ENCODE measurements at regions not wholly inside any gene's neighbourhood (a gene's known extent, or its start where the extent isn't known, plus 50 kb on each side); places are given as distances from the start of the nearest gene placed in this dataset.

DNA sequence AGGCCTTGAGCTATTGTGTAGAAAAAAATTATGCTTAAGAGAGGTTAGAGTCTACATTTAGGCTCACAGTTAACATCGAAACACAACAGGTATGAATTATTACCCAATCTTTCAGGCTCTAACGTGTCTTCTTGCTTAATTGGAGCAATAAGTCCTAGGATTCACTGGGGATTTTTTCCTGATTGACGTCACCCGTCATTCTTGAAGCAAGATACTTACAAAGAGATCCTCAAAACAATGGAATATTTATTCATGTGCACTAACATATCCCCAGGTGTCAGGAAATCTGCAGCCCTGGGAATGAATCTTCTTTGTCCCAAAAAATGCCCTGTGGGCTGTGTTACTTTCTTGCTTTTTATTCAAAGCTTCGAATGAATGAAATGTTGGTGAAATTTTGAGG is 413.5 kb downstream of the NFIB start:
- TF ChIP-seq EZH2 (IDR thresholded peaks at IDR 0.05) = no peak
- TF ChIP-seq, protein P1, sequence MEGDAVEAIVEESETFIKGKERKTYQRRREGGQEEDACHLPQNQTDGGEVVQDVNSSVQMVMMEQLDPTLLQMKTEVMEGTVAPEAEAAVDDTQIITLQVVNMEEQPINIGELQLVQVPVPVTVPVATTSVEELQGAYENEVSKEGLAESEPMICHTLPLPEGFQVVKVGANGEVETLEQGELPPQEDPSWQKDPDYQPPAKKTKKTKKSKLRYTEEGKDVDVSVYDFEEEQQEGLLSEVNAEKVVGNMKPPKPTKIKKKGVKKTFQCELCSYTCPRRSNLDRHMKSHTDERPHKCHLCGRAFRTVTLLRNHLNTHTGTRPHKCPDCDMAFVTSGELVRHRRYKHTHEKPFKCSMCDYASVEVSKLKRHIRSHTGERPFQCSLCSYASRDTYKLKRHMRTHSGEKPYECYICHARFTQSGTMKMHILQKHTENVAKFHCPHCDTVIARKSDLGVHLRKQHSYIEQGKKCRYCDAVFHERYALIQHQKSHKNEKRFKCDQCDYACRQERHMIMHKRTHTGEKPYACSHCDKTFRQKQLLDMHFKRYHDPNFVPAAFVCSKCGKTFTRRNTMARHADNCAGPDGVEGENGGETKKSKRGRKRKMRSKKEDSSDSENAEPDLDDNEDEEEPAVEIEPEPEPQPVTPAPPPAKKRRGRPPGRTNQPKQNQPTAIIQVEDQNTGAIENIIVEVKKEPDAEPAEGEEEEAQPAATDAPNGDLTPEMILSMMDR (IDR thresholded peaks at IDR 0.05) = no peak
